ENCODE measurements at regions not wholly inside any gene's neighbourhood (a gene's known extent, or its start where the extent isn't known, plus 50 kb on each side); places are given as distances from the start of the nearest gene placed in this dataset.

GRCh38 chr4:138305050-138305449, 62.9 kb upstream of the SLC7A11 start:
- H3K4me3 ChIP-seq (ENCODE audit: low read depth, low read length), result no peak overlapping the region
- no peak for DNase-seq (ENCODE audit: low read depth)
- no peak for TF ChIP-seq CTCF (IDR thresholded peaks at IDR 0.05; ENCODE audit: low read depth, low read length, missing control alignments)

- no peak overlapping the region for H3K4me3 ChIP-seq (ENCODE audit: low read depth, low read length)
- no peak for DNase-seq (ENCODE audit: low read depth)
- no peak for TF ChIP-seq CTCF (IDR thresholded peaks at IDR 0.05; ENCODE audit: low read depth, low read length, missing control alignments)
These were observed 59.4 kb upstream of the SLC7A11 start for GRCh38 chr4:138301536-138301935.

GRCh38 chr4:138300616-138301015, 58.5 kb upstream of the SLC7A11 start:
- H3K4me3 ChIP-seq (ENCODE audit: low read depth, low read length), result no peak overlapping the region
- DNase-seq (ENCODE audit: low read depth), result no peak
- no peak for TF ChIP-seq CTCF (IDR thresholded peaks at IDR 0.05; ENCODE audit: low read depth, low read length, missing control alignments)

- no peak overlapping the region for H3K4me3 ChIP-seq (ENCODE audit: low read depth, low read length)
- DNase-seq (ENCODE audit: low read depth), result no peak
- no peak for TF ChIP-seq CTCF (IDR thresholded peaks at IDR 0.05; ENCODE audit: low read depth, low read length, missing control alignments)
These were observed 57.7 kb upstream of the SLC7A11 start for GRCh38 chr4:138299881-138300280.

GRCh38 chr4:138298866-138299265, 56.7 kb upstream of the SLC7A11 start:
- no peak for TF ChIP-seq CTCF (IDR thresholded peaks at IDR 0.05; ENCODE audit: low read depth, low read length, missing control alignments)
- DNase-seq (ENCODE audit: low read depth), result no peak
- no peak overlapping the region for H3K4me3 ChIP-seq (ENCODE audit: low read depth, low read length)

- no peak for DNase-seq (ENCODE audit: low read depth)
- no peak for TF ChIP-seq CTCF (IDR thresholded peaks at IDR 0.05; ENCODE audit: low read depth, low read length, missing control alignments)
These were observed 56.3 kb upstream of the SLC7A11 start for GRCh38 chr4:138298431-138298830.

GRCh38 chr4:138297743-138298405, 55.7 kb upstream of the SLC7A11 start:
- no peak for DNase-seq (ENCODE audit: low read depth)
- H3K4me3 ChIP-seq (ENCODE audit: low read depth, low read length), result no peak overlapping the region
- no peak for TF ChIP-seq CTCF (IDR thresholded peaks at IDR 0.05; ENCODE audit: low read depth, low read length, missing control alignments)

More at GRCh38 chr4:138298431-138298830, 56.3 kb upstream of the SLC7A11 start:
- H3K4me3 ChIP-seq (ENCODE audit: low read depth, low read length), result no peak overlapping the region

Data from GM12864 (cell line).